ENCODE measurements at regions not wholly inside any gene's neighbourhood (a gene's known extent, or its start where the extent isn't known, plus 50 kb on each side); places are given as distances from the start of the nearest gene placed in this dataset.

GRCh38 chr6:43990627-43991619, 136.3 kb downstream of the MRPL14 start (continued):
- TF ChIP-seq CBX5 (CRISPR knock-in tag; IDR thresholded peaks at IDR 0.05; ENCODE audit: borderline replicate concordance): peak; percentile 53; the same call in 1 of the 2 replicates
- TF ChIP-seq DMAP1 (CRISPR knock-in tag; IDR thresholded peaks at IDR 0.05): peak; percentile 2; the same call in 1 of the 2 replicates
- TF ChIP-seq, protein P1, sequence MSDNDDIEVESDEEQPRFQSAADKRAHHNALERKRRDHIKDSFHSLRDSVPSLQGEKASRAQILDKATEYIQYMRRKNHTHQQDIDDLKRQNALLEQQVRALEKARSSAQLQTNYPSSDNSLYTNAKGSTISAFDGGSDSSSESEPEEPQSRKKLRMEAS (IDR thresholded peaks at IDR 0.05): peak; percentile 93
- TF ChIP-seq NFE2L1 (CRISPR knock-in tag; IDR thresholded peaks at IDR 0.05; ENCODE audit: borderline replicate concordance): no peak
- TF ChIP-seq ZMYM2 (CRISPR knock-in tag; IDR thresholded peaks at IDR 0.05): peak; percentile 77
- TF ChIP-seq ZBTB1 (CRISPR knock-in tag; IDR thresholded peaks at IDR 0.05; ENCODE audit: borderline replicate concordance): no peak
- TF ChIP-seq ZNF563 (CRISPR knock-in tag; IDR thresholded peaks at IDR 0.05): peak; percentile 90
- TF ChIP-seq ZNF331 (CRISPR knock-in tag; IDR thresholded peaks at IDR 0.05): no peak; the same call in 1 of the 2 replicates
- TF ChIP-seq FOXK1 (CRISPR knock-in tag; IDR thresholded peaks at IDR 0.05; ENCODE audit: borderline replicate concordance, low read depth): peak; percentile 100
- no peak for TF ChIP-seq ZNF577 (CRISPR knock-in tag; IDR thresholded peaks at IDR 0.05; ENCODE audit: borderline replicate concordance, low read depth)
- no peak for TF ChIP-seq LCORL (IDR thresholded peaks at IDR 0.05)
- peak; percentile 97 for TF ChIP-seq LCORL (CRISPR knock-in tag; IDR thresholded peaks at IDR 0.05)
- TF ChIP-seq MZF1 (CRISPR knock-in tag; IDR thresholded peaks at IDR 0.05; ENCODE audit: borderline replicate concordance): 0 out of 2 replicates have a peak, but pooled peaks have one; percentile 15
- no peak for TF ChIP-seq CAMTA2 (CRISPR knock-in tag; IDR thresholded peaks at IDR 0.05; ENCODE audit: borderline replicate concordance)
- no peak for TF ChIP-seq PCBP1 (IDR thresholded peaks at IDR 0.05; ENCODE audit: borderline replicate concordance, low read depth, low read length)
- TF ChIP-seq ZNF30 (CRISPR knock-in tag; IDR thresholded peaks at IDR 0.05): no peak
- peak; percentile 73; the same call in 1 of the 2 replicates for TF ChIP-seq ZBTB34 (CRISPR knock-in tag; IDR thresholded peaks at IDR 0.05)
- no peak for TF ChIP-seq NFYB (CRISPR knock-in tag; IDR thresholded peaks at IDR 0.05)
- peak; percentile 94 for TF ChIP-seq ZBTB42 (CRISPR knock-in tag; IDR thresholded peaks at IDR 0.05)
- TF ChIP-seq ZBTB21 (CRISPR knock-in tag; IDR thresholded peaks at IDR 0.05): no peak
- TF ChIP-seq KDM6A (CRISPR knock-in tag; IDR thresholded peaks at IDR 0.05; ENCODE audit: low read depth): peak; percentile 49
- TF ChIP-seq PTBP1 (IDR thresholded peaks at IDR 0.05; ENCODE audit: low read depth, low read length, poor library complexity, severe bottlenecking): no peak
- peak; percentile 91; the same call in 1 of the 2 replicates for TF ChIP-seq ZBTB20 (CRISPR knock-in tag; IDR thresholded peaks at IDR 0.05; ENCODE audit: borderline replicate concordance, low read depth)
- TF ChIP-seq ZNF124 (CRISPR knock-in tag; IDR thresholded peaks at IDR 0.05): no peak
- TF ChIP-seq ZNF33A (CRISPR knock-in tag; IDR thresholded peaks at IDR 0.05; ENCODE audit: borderline replicate concordance): no peak
- TF ChIP-seq ZKSCAN1 (IDR thresholded peaks at IDR 0.05; ENCODE audit: low read length): no peak
- peak; percentile 63 for TF ChIP-seq JARID2 (CRISPR knock-in tag; IDR thresholded peaks at IDR 0.05; ENCODE audit: insufficient replicate concordance)
- peak; percentile 98 for TF ChIP-seq FOXP1 (IDR thresholded peaks at IDR 0.05)
- TF ChIP-seq FOXP1 (CRISPR knock-in tag; IDR thresholded peaks at IDR 0.05): peak; percentile 100
- TF ChIP-seq ZNF383 (CRISPR knock-in tag; IDR thresholded peaks at IDR 0.05; ENCODE audit: borderline replicate concordance): no peak
